ENCODE measurements at regions not wholly inside any gene's neighbourhood (a gene's known extent, or its start where the extent isn't known, plus 50 kb on each side); places are given as distances from the start of the nearest gene placed in this dataset.

DNA sequence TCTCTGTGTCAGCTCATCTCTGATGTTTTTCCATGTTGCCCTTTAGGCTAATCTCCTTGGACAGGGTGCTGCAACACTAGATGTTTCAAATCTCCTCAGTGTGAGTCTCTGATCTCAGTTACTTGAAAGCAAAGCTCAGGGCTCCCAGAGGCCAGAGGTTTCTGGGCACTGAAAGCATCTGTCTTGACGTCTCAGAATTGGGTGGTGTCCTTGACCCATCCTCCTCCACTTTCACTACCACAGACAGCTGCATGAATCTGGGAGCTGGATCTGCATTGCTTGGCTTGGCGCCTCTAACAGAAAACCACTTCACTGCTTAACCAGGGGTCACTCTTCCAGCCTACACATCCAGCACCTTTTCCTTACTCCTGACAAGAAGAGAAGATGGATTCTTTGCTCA, 399.4 kb downstream of the NXPE2 start:
- no peak overlapping the region for H3K4me2 ChIP-seq (ENCODE audit: low read depth, low read length, poor library complexity, severe bottlenecking)
- H3K79me2 ChIP-seq (ENCODE audit: insufficient read depth, low read length), result no peaks in the 10 kb centered on the region
- H3K27me3 ChIP-seq (ENCODE audit: low read length), result no peaks in the 10 kb centered on the region
- no peaks in the 10 kb centered on the region for H4K20me1 ChIP-seq (ENCODE audit: low read depth, low read length)
- H3K27ac ChIP-seq (ENCODE audit: low read depth, low read length), result no peak overlapping the region
- H3F3A ChIP-seq (ENCODE audit: insufficient read depth), result no peaks in the 10 kb centered on the region
- H3K9me2 ChIP-seq (replicated peaks; ENCODE audit: insufficient read depth, low read length), result no peaks in the 10 kb centered on the region
- H3K9ac ChIP-seq (ENCODE audit: low read length), result no peak overlapping the region
- H3K4me3 ChIP-seq (ENCODE audit: insufficient read depth, low read length, poor library complexity, severe bottlenecking), result no peak overlapping the region
- H3K9me3 ChIP-seq (ENCODE audit: insufficient read depth, low read length), result no peaks in the 10 kb centered on the region
- H2AFZ ChIP-seq (ENCODE audit: low read depth, low read length, severe bottlenecking), result no peak overlapping the region
- TF ChIP-seq, protein P1, sequence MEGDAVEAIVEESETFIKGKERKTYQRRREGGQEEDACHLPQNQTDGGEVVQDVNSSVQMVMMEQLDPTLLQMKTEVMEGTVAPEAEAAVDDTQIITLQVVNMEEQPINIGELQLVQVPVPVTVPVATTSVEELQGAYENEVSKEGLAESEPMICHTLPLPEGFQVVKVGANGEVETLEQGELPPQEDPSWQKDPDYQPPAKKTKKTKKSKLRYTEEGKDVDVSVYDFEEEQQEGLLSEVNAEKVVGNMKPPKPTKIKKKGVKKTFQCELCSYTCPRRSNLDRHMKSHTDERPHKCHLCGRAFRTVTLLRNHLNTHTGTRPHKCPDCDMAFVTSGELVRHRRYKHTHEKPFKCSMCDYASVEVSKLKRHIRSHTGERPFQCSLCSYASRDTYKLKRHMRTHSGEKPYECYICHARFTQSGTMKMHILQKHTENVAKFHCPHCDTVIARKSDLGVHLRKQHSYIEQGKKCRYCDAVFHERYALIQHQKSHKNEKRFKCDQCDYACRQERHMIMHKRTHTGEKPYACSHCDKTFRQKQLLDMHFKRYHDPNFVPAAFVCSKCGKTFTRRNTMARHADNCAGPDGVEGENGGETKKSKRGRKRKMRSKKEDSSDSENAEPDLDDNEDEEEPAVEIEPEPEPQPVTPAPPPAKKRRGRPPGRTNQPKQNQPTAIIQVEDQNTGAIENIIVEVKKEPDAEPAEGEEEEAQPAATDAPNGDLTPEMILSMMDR (IDR thresholded peaks at IDR 0.05; ENCODE audit: insufficient read depth, low read length, poor library complexity, severe bottlenecking), result no peak
- TF ChIP-seq EZH2phosphoT487 (conservative IDR thresholded peaks at IDR 0.05; ENCODE audit: low read length), result no peak
- H3K36me3 ChIP-seq (ENCODE audit: low read length), result no peaks in the 10 kb centered on the region

DNA sequence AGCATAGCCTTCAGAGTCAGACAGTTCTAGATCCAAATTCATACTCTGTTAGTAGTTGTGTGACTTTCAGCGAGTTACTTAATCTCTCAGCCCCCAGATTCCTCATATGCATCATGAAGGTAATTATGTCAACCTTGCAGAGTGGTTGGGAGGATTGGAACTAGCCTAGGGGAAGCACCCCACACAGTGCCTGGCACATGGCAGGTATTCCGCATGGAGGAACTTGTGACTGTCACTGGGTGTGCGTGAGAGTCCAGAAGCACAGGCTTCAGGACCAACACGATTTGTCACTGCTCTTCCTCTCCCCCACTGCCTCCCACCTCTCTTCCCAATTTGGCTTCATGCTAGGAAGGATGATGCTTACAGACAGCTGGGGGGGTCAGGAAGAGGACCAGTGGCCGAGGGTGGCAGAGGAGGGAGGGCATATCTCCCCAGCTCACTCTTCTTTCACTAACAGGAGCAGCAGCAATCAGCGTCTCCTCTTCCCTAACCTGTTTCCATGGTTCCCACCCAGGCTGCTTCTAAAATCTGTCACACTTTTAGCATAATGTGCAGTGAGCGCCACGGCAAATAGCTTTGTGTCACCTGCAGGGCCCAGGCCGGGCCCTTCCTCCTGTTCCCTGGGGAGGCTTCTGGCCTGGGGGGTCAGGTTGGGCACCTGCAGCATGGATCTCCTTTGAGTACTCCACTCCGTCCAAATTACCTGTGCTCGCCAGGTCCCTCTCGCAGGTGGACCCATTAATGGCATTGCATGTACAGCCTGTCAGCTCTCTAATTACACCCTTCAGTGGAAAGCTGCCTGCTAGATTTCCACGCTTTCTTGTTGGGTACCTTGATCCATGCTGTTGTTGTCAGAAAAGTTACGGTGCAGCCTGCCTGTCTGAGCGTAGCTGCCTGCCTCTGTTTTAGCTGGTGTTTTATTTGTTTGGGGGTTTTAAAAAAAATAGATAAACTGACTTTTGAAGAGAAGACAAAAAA, 400.4 kb downstream of the NXPE2 start:
- Histone ChIP-seq H3K36me3 (ENCODE audit: low read length) (no peaks in the 10 kb centered on the region), H3K9ac (ENCODE audit: low read length) (no peak overlapping the region), H3K4me2 (ENCODE audit: low read depth, low read length, poor library complexity, severe bottlenecking) (no peak overlapping the region), H3K27ac (ENCODE audit: low read depth, low read length) (no peak overlapping the region), H3F3A (ENCODE audit: insufficient read depth) (no peaks in the 10 kb centered on the region), H4K20me1 (ENCODE audit: low read depth, low read length) (no peaks in the 10 kb centered on the region), H3K4me3 (ENCODE audit: insufficient read depth, low read length, poor library complexity, severe bottlenecking) (no peak overlapping the region), H3K9me2 (replicated peaks; ENCODE audit: insufficient read depth, low read length) (no peaks in the 10 kb centered on the region), H3K79me2 (ENCODE audit: insufficient read depth, low read length) (no peaks in the 10 kb centered on the region), H2AFZ (ENCODE audit: low read depth, low read length, severe bottlenecking) (no peak overlapping the region), H3K9me3 (ENCODE audit: insufficient read depth, low read length) (no peaks in the 10 kb centered on the region), H3K27me3 (ENCODE audit: low read length) (no peaks in the 10 kb centered on the region)
- no peak for TF ChIP-seq EZH2phosphoT487 (conservative IDR thresholded peaks at IDR 0.05; ENCODE audit: low read length)
- TF ChIP-seq, protein P1 (IDR thresholded peaks at IDR 0.05; ENCODE audit: insufficient read depth, low read length, poor library complexity, severe bottlenecking), result no peak

DNA sequence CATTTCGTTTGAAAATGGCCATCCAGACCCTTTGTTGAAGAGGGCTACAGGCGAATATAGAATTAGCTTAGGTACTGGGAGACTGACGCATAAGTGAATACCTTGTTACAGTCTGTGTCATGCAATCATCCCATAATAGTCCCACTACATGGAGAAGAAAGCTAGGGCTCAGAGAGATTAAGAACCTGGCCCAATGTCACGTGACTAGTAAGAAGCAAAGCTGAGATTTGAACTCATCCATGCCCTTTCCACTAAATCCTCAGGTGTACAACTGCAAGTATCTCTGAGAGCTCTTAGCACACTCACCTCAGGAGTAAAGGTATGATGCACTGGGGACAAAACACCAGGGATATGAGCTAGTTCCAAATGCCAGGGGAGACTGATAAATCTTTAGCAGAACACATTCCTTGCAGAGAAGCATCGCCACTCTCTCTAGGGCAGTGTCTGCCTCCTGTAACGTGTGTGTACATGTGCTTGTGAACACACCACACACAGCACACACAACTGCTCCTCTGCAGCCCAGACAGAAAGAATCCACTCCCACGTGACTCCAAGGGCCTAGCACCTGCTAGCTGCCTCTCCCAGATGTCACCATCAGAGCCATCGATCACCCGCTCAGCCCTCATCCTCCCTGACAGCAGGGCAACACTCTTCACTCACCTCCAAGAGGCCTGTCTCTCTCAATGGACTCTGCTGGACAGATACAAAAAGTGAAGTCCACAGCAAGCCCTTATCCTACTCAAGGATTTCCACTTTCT, 402.8 kb downstream of the NXPE2 start:
- Histone ChIP-seq H3K9ac (ENCODE audit: low read length) (no peak overlapping the region), H3F3A (ENCODE audit: insufficient read depth) (no peaks in the 10 kb centered on the region), H3K4me2 (ENCODE audit: low read depth, low read length, poor library complexity, severe bottlenecking) (no peak overlapping the region), H3K4me3 (ENCODE audit: insufficient read depth, low read length, poor library complexity, severe bottlenecking) (no peak overlapping the region), H3K27ac (ENCODE audit: low read depth, low read length) (no peak overlapping the region), H3K9me2 (replicated peaks; ENCODE audit: insufficient read depth, low read length) (no peaks in the 10 kb centered on the region), H3K79me2 (ENCODE audit: insufficient read depth, low read length) (no peaks in the 10 kb centered on the region), H3K27me3 (ENCODE audit: low read length) (no peaks in the 10 kb centered on the region), H2AFZ (ENCODE audit: low read depth, low read length, severe bottlenecking) (no peak overlapping the region), H4K20me1 (ENCODE audit: low read depth, low read length) (no peaks in the 10 kb centered on the region), H3K9me3 (ENCODE audit: insufficient read depth, low read length) (no peaks in the 10 kb centered on the region), H3K36me3 (ENCODE audit: low read length) (no peaks in the 10 kb centered on the region)
- TF ChIP-seq, protein P1 (IDR thresholded peaks at IDR 0.05; ENCODE audit: insufficient read depth, low read length, poor library complexity, severe bottlenecking), result no peak
- TF ChIP-seq EZH2phosphoT487 (conservative IDR thresholded peaks at IDR 0.05; ENCODE audit: low read length), result no peak

Measured in SU-DHL-6 (cell line).